IgD-negative memory B cell (primary cell): ENCODE measurements at regions not wholly inside any gene's neighbourhood (a gene's known extent, or its start where the extent isn't known, plus 50 kb on each side); places are given as distances from the start of the nearest gene placed in this dataset.

Experiments used
- H3K27ac Mint-ChIP-seq, 3 donors: one replicate each; pipeline ENCODE4 v1.8.0; 2020 to 2022; ENCODE audit warnings: mild to moderate bottlenecking in 3 of 3, mixed read lengths in 3 of 3, moderate library complexity in 1 of 3
- H3K27me3 Mint-ChIP-seq: one replicate; pipeline ENCODE4 v1.8.0; 2021; ENCODE audit warnings: mixed read lengths
- H3K36me3 Mint-ChIP-seq: one replicate; pipeline ENCODE4 v1.8.0; 2020; ENCODE audit warnings: mild to moderate bottlenecking, mixed read lengths
- H3K4me1 Mint-ChIP-seq, 3 donors: one replicate each; pipeline ENCODE4 v1.8.0; 2020 to 2022; ENCODE audit warnings: mixed read lengths in 3 of 3, mild to moderate bottlenecking in 1 of 3
- H3K4me3 Mint-ChIP-seq, 4 donors: one replicate each; pipeline ENCODE4 v1.8.0; 2020 to 2022; ENCODE audit warnings: mild to moderate bottlenecking in 4 of 4, mixed read lengths in 4 of 4, moderate library complexity in 3 of 4
- H3K9me3 Mint-ChIP-seq, 3 donors: one replicate each; pipeline ENCODE4 v1.8.0; 2020 to 2021; ENCODE audit warnings: mixed read lengths in 3 of 3, mild to moderate bottlenecking in 1 of 3

- H3K9me3 Mint-ChIP-seq: peaks cover 0 to 4% (median 4%) of the 10 kb centered on the region in 3 donors
- H3K4me1 Mint-ChIP-seq: no peaks in the 10 kb centered on the region
- H3K36me3 Mint-ChIP-seq: no peaks in the 10 kb centered on the region
- no peak overlapping the region for H3K4me3 Mint-ChIP-seq
- no peak overlapping the region for H3K27ac Mint-ChIP-seq
- no peaks in the 10 kb centered on the region for H3K27me3 Mint-ChIP-seq
These were observed 774.3 kb upstream of the NR2F2 start for GRCh38 chr15:95556225-95556624.

- no peaks in the 10 kb centered on the region for H3K27me3 Mint-ChIP-seq
- H3K27ac Mint-ChIP-seq: no peak overlapping the region
These were observed 773.7 kb upstream of the NR2F2 start for GRCh38 chr15:95556866-95557225.

GRCh38 chr15:95557226-95558046 lies 773.1 kb upstream of the NR2F2 start:
- no peak overlapping the region for H3K4me3 Mint-ChIP-seq
- H3K27me3 Mint-ChIP-seq: no peaks in the 10 kb centered on the region
- no peak overlapping the region for H3K27ac Mint-ChIP-seq
- no peaks in the 10 kb centered on the region for H3K4me1 Mint-ChIP-seq
- H3K9me3 Mint-ChIP-seq: peaks cover 0 to 8% (median 4%) of the 10 kb centered on the region in 3 donors
- H3K36me3 Mint-ChIP-seq: no peaks in the 10 kb centered on the region

More at GRCh38 chr15:95556866-95557225, 773.7 kb upstream of the NR2F2 start:
- peaks cover 0 to 8% (median 4%) of the 10 kb centered on the region in 3 donors for H3K9me3 Mint-ChIP-seq
- H3K36me3 Mint-ChIP-seq: no peaks in the 10 kb centered on the region
- H3K4me1 Mint-ChIP-seq: no peaks in the 10 kb centered on the region
- no peak overlapping the region for H3K4me3 Mint-ChIP-seq

- no peaks in the 10 kb centered on the region for H3K36me3 Mint-ChIP-seq
- no peaks in the 10 kb centered on the region for H3K4me1 Mint-ChIP-seq
- H3K27ac Mint-ChIP-seq: no peak overlapping the region
- no peak overlapping the region for H3K4me3 Mint-ChIP-seq
- H3K9me3 Mint-ChIP-seq: peaks cover 0 to 8% (median 4%) of the 10 kb centered on the region in 3 donors
- H3K27me3 Mint-ChIP-seq: no peaks in the 10 kb centered on the region
These were observed 772.4 kb upstream of the NR2F2 start for GRCh38 chr15:95558131-95558530.

- Mint-ChIP-seq H3K36me3 (no peaks in the 10 kb centered on the region), H3K4me1 (no peaks in the 10 kb centered on the region), H3K9me3 (peaks cover 3 to 8% (median 4%) of the 10 kb centered on the region in 3 donors), H3K27ac (no peak overlapping the region), H3K4me3 (no peak overlapping the region), H3K27me3 (no peaks in the 10 kb centered on the region)
These were observed 771.6 kb upstream of the NR2F2 start for GRCh38 chr15:95558916-95559315.

- Mint-ChIP-seq H3K36me3 (no peaks in the 10 kb centered on the region), H3K4me1 (no peaks in the 10 kb centered on the region), H3K4me3 (no peak overlapping the region), H3K27me3 (no peaks in the 10 kb centered on the region), H3K27ac (no peak overlapping the region), H3K9me3 (peaks cover 3 to 8% (median 4%) of the 10 kb centered on the region in 3 donors)
These were observed 770.6 kb upstream of the NR2F2 start for GRCh38 chr15:95559875-95560394.

- Mint-ChIP-seq H3K36me3 (no peaks in the 10 kb centered on the region), H3K4me1 (no peaks in the 10 kb centered on the region), H3K4me3 (no peak overlapping the region), H3K27me3 (no peaks in the 10 kb centered on the region), H3K9me3 (peaks cover 5 to 8% (median 6%) of the 10 kb centered on the region in 3 donors), H3K27ac (peak overlapping the region in 1 of 3 donors; percentile 18)
These were observed 769.0 kb upstream of the NR2F2 start for GRCh38 chr15:95561463-95561862.

- Mint-ChIP-seq H3K9me3 (peaks cover 6 to 10% (median 8%) of the 10 kb centered on the region in 3 donors), H3K4me3 (no peak overlapping the region), H3K4me1 (no peaks in the 10 kb centered on the region), H3K27me3 (no peaks in the 10 kb centered on the region), H3K27ac (no peak overlapping the region), H3K36me3 (no peaks in the 10 kb centered on the region)
These were observed 766.9 kb upstream of the NR2F2 start for GRCh38 chr15:95563634-95564033.

- H3K27me3 Mint-ChIP-seq: no peaks in the 10 kb centered on the region
- H3K27ac Mint-ChIP-seq: no peak overlapping the region
- H3K4me1 Mint-ChIP-seq: no peaks in the 10 kb centered on the region
- peaks cover 4 to 13% (median 6%) of the 10 kb centered on the region in 3 donors for H3K9me3 Mint-ChIP-seq
- H3K36me3 Mint-ChIP-seq: no peaks in the 10 kb centered on the region
- no peak overlapping the region for H3K4me3 Mint-ChIP-seq
These were observed 765.4 kb upstream of the NR2F2 start for GRCh38 chr15:95565016-95565600.

- H3K4me1 Mint-ChIP-seq: no peaks in the 10 kb centered on the region
- no peaks in the 10 kb centered on the region for H3K36me3 Mint-ChIP-seq
These were observed 764.8 kb upstream of the NR2F2 start for GRCh38 chr15:95565690-95566089.

GRCh38 chr15:95567686-95568085 lies 762.8 kb upstream of the NR2F2 start:
- Mint-ChIP-seq H3K4me3 (no peak overlapping the region), H3K36me3 (no peaks in the 10 kb centered on the region), H3K27ac (no peak overlapping the region), H3K9me3 (peaks cover 2 to 13% (median 11%) of the 10 kb centered on the region in 3 donors), H3K27me3 (no peaks in the 10 kb centered on the region), H3K4me1 (peaks cover 0 to under 1% (median 0%) of the 10 kb centered on the region in 3 donors)

More at GRCh38 chr15:95565690-95566089, 764.8 kb upstream of the NR2F2 start:
- H3K4me3 Mint-ChIP-seq: no peak overlapping the region
- H3K9me3 Mint-ChIP-seq: peaks cover 4 to 13% (median 6%) of the 10 kb centered on the region in 3 donors
- H3K27me3 Mint-ChIP-seq: no peaks in the 10 kb centered on the region
- H3K27ac Mint-ChIP-seq: no peak overlapping the region

GRCh38 chr15:95574053-95574452 lies 756.4 kb upstream of the NR2F2 start:
- no peak overlapping the region for H3K27ac Mint-ChIP-seq
- H3K4me3 Mint-ChIP-seq: no peak overlapping the region
- peaks cover 2 to 12% (median 7%) of the 10 kb centered on the region in 3 donors for H3K9me3 Mint-ChIP-seq
- peaks cover 0 to 1% (median 0%) of the 10 kb centered on the region in 3 donors for H3K4me1 Mint-ChIP-seq
- no peaks in the 10 kb centered on the region for H3K36me3 Mint-ChIP-seq
- H3K27me3 Mint-ChIP-seq: no peaks in the 10 kb centered on the region

GRCh38 chr15:95577927-95578326 lies 752.6 kb upstream of the NR2F2 start:
- Mint-ChIP-seq H3K4me1 (no peaks in the 10 kb centered on the region), H3K27me3 (no peaks in the 10 kb centered on the region), H3K9me3 (peaks cover 0 to 5% (median 3%) of the 10 kb centered on the region in 3 donors), H3K4me3 (peak overlapping the region in 1 of 4 donors; percentile 27), H3K27ac (no peak overlapping the region), H3K36me3 (no peaks in the 10 kb centered on the region)

GRCh38 chr15:95580121-95580520 lies 750.4 kb upstream of the NR2F2 start:
- Mint-ChIP-seq H3K4me1 (no peaks in the 10 kb centered on the region), H3K4me3 (no peak overlapping the region), H3K27ac (no peak overlapping the region), H3K36me3 (peaks cover under 1% of the 10 kb centered on the region), H3K9me3 (peaks cover 2 to 9% (median 3%) of the 10 kb centered on the region in 3 donors), H3K27me3 (no peaks in the 10 kb centered on the region)

- Mint-ChIP-seq H3K4me1 (no peaks in the 10 kb centered on the region), H3K27me3 (no peaks in the 10 kb centered on the region), H3K27ac (no peak overlapping the region), H3K36me3 (peaks cover 2% of the 10 kb centered on the region), H3K9me3 (peaks cover 2 to 9% (median 3%) of the 10 kb centered on the region in 3 donors), H3K4me3 (no peak overlapping the region)
These were observed 748.9 kb upstream of the NR2F2 start for GRCh38 chr15:95581595-95581994.
